ENCODE measurements at regions not wholly inside any gene's neighbourhood (a gene's known extent, or its start where the extent isn't known, plus 50 kb on each side); places are given as distances from the start of the nearest gene placed in this dataset.

- no peaks in the 10 kb centered on the region for H3K79me2 ChIP-seq (ENCODE audit: control insufficient read depth, insufficient read depth, low read length)
- H3K9me3 ChIP-seq (replicated peaks; ENCODE audit: control insufficient read depth, insufficient read depth, low read length) = no peaks in the 10 kb centered on the region
- H2AFZ ChIP-seq (ENCODE audit: control insufficient read depth, low read depth, low read length) = no peak overlapping the region
- no TSS peak for BruUV-seq (replicated peaks)
- ChIA-PET SMC1A (ENCODE audit: uncharacterized antibody, unreplicated experiment) (interaction anchor here (0.9 to 1.9 kb wide), 2 partner anchors 17 to 94 kb away, joined by 3 to 4 read pairs; no protein-coding TSS in a partner anchor), RAD21 (ENCODE audit: unreplicated experiment) (no interaction called here), CTCF (interaction anchor here (0.7 kb wide), 1 partner anchor 109 kb away, joined by 3 read pairs; no protein-coding TSS in a partner anchor), POLR2A (interaction anchor here (0.6 kb wide), 1 partner anchor 1463 kb away, joined by 3 read pairs; no protein-coding TSS in a partner anchor)
- no peak overlapping the region for H3K4me3 ChIP-seq
- no peak overlapping the region for H3K4me2 ChIP-seq (ENCODE audit: control insufficient read depth, insufficient read depth)
- no peaks in the 10 kb centered on the region for H4K20me1 ChIP-seq (ENCODE audit: control insufficient read depth, insufficient read depth)
- ATAC-seq (no peak), DNase-seq (ENCODE audit: low read depth, low spot score) (no peak), FAIRE-seq (no peak)
- peaks cover 4% of the 10 kb centered on the region for H3K4me1 ChIP-seq (ENCODE audit: control insufficient read depth, insufficient read depth, low read length)
- intact Hi-C loops (cut with micrococcal nuclease; ENCODE audit: unreplicated experiment) (no loop called here), in situ Hi-C loops (cut with MboI) (no loop called here)
- H3K27ac ChIP-seq (ENCODE audit: control insufficient read depth, insufficient read depth) = no peak overlapping the region
- WGBS (ENCODE audit: insufficient coverage, insufficient replicate concordance, low lambda C conversion rate, missing lambda C conversion rate) = 69% methylated on average over 11 of the region's 11 CpGs
- TF ChIP-seq SIX5 (IDR thresholded peaks at IDR 0.05; ENCODE audit: low read depth, low read length, severe bottlenecking) (no peak), USF1 (IDR thresholded peaks at IDR 0.05; ENCODE audit: borderline replicate concordance, extremely low read length, insufficient read depth, low read depth, low read length) (no peak), ZNF24 (IDR thresholded peaks at IDR 0.05) (no peak), EED (IDR thresholded peaks at IDR 0.05; ENCODE audit: low read depth) (no peak), MAX (IDR thresholded peaks at IDR 0.05; ENCODE audit: low read depth, low read length) (no peak), ZNF622 (IDR thresholded peaks at IDR 0.05) (no peak), CEBPZ (IDR thresholded peaks at IDR 0.05; ENCODE audit: low read depth, low read length) (no peak), NR2C2 (IDR thresholded peaks at IDR 0.05; ENCODE audit: borderline replicate concordance, control insufficient read depth, insufficient read length, low read depth) (no peak), ZNF384 (IDR thresholded peaks at IDR 0.05; ENCODE audit: borderline replicate concordance, low read depth, low read length) (no peak), PKNOX1 (IDR thresholded peaks at IDR 0.05) (no peak), EZH2 (IDR thresholded peaks at IDR 0.05; ENCODE audit: borderline replicate concordance, control insufficient read depth, low read depth, low read length) (no peak), LARP7 (IDR thresholded peaks at IDR 0.05) (no peak), MXI1 (IDR thresholded peaks at IDR 0.05; ENCODE audit: low read depth, low read length) (no peak), NKRF (conservative IDR thresholded peaks at IDR 0.05) (no peak)
- no peaks in the 10 kb centered on the region for H3K36me3 ChIP-seq (ENCODE audit: control insufficient read depth in 2 of 2, insufficient read depth in 2 of 2, low read length in 1 of 2)
- H3K9ac ChIP-seq (ENCODE audit: control insufficient read depth, insufficient read depth, low read length) = no peak overlapping the region
- no peaks in the 10 kb centered on the region for H3K27me3 ChIP-seq (replicated peaks in 1 of 2; ENCODE audit: control insufficient read depth in 2 of 2, insufficient read depth in 2 of 2, low read length in 1 of 2)
Observed at GRCh38 chrX:10090319-10090718, 66.5 kb upstream of the CLCN4 start.

Data from GM12878 (cell line).